Stimulated activated naive B cell treated with anti-CD40 and anti-IgM and Interleukin-4, amounts not matched to agents 10 μg/mL and 1 μg/mL and 100 μg/mL, for 72 hours (primary cell): ENCODE measurements at regions not wholly inside any gene's neighbourhood (a gene's known extent, or its start where the extent isn't known, plus 50 kb on each side); places are given as distances from the start of the nearest gene placed in this dataset.
A peak's percentile ranks its signal among the peaks of the same experiment; 100 is the strongest.
"Not testable (repeated sequence)": the region's sequence is repeated elsewhere in the genome, so short reads cannot be mapped to it uniquely, and the experiment has no call there.

Source experiments
- ATAC-seq, 2 donors: fragments of 150-1000 bp; cut with Tn5 transposase; replicated peaks; 2 replicates each; pipeline ENCODE4 v1.10.0; 2021; ENCODE audit warnings: moderate library complexity in 1 of 2
- DNase-seq: peaks from one replicate; pipeline ENCODE4 v3.0.0; 2021
- H3K27ac Mint-ChIP-seq: one replicate; pipeline ENCODE4 v1.8.0; 2022; ENCODE audit warnings: mild to moderate bottlenecking, mixed read lengths
- H3K27me3 Mint-ChIP-seq, 2 donors: one replicate each; pipeline ENCODE4 v1.8.0; 2022; ENCODE audit warnings: mixed read lengths in 2 of 2
- H3K36me3 Mint-ChIP-seq, 2 donors: one replicate each; pipeline ENCODE4 v1.8.0; 2022; ENCODE audit warnings: mixed read lengths in 2 of 2, mild to moderate bottlenecking in 1 of 2
- H3K4me1 Mint-ChIP-seq, 2 donors: one replicate each; pipeline ENCODE4 v1.8.0; 2022; ENCODE audit warnings: mixed read lengths in 2 of 2, mild to moderate bottlenecking in 1 of 2
- H3K4me3 Mint-ChIP-seq, 2 donors: one replicate each; pipeline ENCODE4 v1.8.0; 2022; ENCODE audit warnings: mild to moderate bottlenecking in 2 of 2, mixed read lengths in 2 of 2, moderate library complexity in 1 of 2
- H3K9me3 Mint-ChIP-seq, 2 donors: one replicate each; pipeline ENCODE4 v1.8.0; 2022; ENCODE audit warnings: mixed read lengths in 2 of 2, mild to moderate bottlenecking in 1 of 2

GRCh38 chr18:60189856-60190255 is 182.7 kb downstream of the MC4R start:
- no peak for ATAC-seq
- Mint-ChIP-seq H3K27ac (no peak overlapping the region), H3K36me3 (no peaks in the 10 kb centered on the region), H3K4me1 (no peaks in the 10 kb centered on the region), H3K4me3 (no peak overlapping the region), H3K27me3 (peaks cover 0 to 4% of the 10 kb centered on the region in 2 donors), H3K9me3 (no peaks in the 10 kb centered on the region)
- no peak for DNase-seq

- no peaks in the 10 kb centered on the region for H3K9me3 Mint-ChIP-seq
- H3K27me3 Mint-ChIP-seq, result peaks cover 0 to 4% of the 10 kb centered on the region in 2 donors
- no peak overlapping the region for H3K4me3 Mint-ChIP-seq
- no peak for ATAC-seq
- no peaks in the 10 kb centered on the region for H3K4me1 Mint-ChIP-seq
- no peak for DNase-seq
- H3K27ac Mint-ChIP-seq, result no peak overlapping the region
- H3K36me3 Mint-ChIP-seq, result no peaks in the 10 kb centered on the region
Observed at GRCh38 chr18:60188958-60189357, 183.6 kb downstream of the MC4R start.

GRCh38 chr18:60182223-60182622 is 190.4 kb downstream of the MC4R start:
- no peak overlapping the region for H3K27ac Mint-ChIP-seq
- no peaks in the 10 kb centered on the region for H3K27me3 Mint-ChIP-seq
- ATAC-seq (no peak), DNase-seq (no peak)
- no peak overlapping the region for H3K4me3 Mint-ChIP-seq
- no peaks in the 10 kb centered on the region for H3K36me3 Mint-ChIP-seq
- no peaks in the 10 kb centered on the region for H3K4me1 Mint-ChIP-seq
- H3K9me3 Mint-ChIP-seq, result peaks cover 0 to 2% of the 10 kb centered on the region in 2 donors

GRCh38 chr18:60180671-60181070 is 191.9 kb downstream of the MC4R start:
- H3K27ac Mint-ChIP-seq, result no peak overlapping the region
- no peaks in the 10 kb centered on the region for H3K36me3 Mint-ChIP-seq
- no peaks in the 10 kb centered on the region for H3K27me3 Mint-ChIP-seq
- no peak overlapping the region for H3K4me3 Mint-ChIP-seq
- peaks cover 0 to 2% of the 10 kb centered on the region in 2 donors for H3K9me3 Mint-ChIP-seq
- H3K4me1 Mint-ChIP-seq, result no peaks in the 10 kb centered on the region
- ATAC-seq, result no peak
- no peak for DNase-seq

GRCh38 chr18:60178224-60178623 is 194.4 kb downstream of the MC4R start:
- not testable (repeated sequence) for H3K4me3 Mint-ChIP-seq, H3K9me3 Mint-ChIP-seq, ATAC-seq, H3K27ac Mint-ChIP-seq, DNase-seq, H3K36me3 Mint-ChIP-seq, H3K4me1 Mint-ChIP-seq, H3K27me3 Mint-ChIP-seq

- no peaks in the 10 kb centered on the region for H3K36me3 Mint-ChIP-seq
- no peaks in the 10 kb centered on the region for H3K27me3 Mint-ChIP-seq
- no peak overlapping the region for H3K4me3 Mint-ChIP-seq
- peaks cover 0 to 2% of the 10 kb centered on the region in 2 donors for H3K9me3 Mint-ChIP-seq
- H3K27ac Mint-ChIP-seq, result no peak overlapping the region
- ATAC-seq (no peak), DNase-seq (no peak)
- H3K4me1 Mint-ChIP-seq, result no peaks in the 10 kb centered on the region
Observed at GRCh38 chr18:60176259-60176658, 196.3 kb downstream of the MC4R start.

GRCh38 chr18:60174832-60175231 is 197.7 kb downstream of the MC4R start:
- ATAC-seq (no peak), DNase-seq (no peak)
- H3K9me3 Mint-ChIP-seq, result peaks cover 0 to 2% of the 10 kb centered on the region in 2 donors
- no peaks in the 10 kb centered on the region for H3K36me3 Mint-ChIP-seq
- H3K4me3 Mint-ChIP-seq, result no peak overlapping the region
- H3K4me1 Mint-ChIP-seq, result no peaks in the 10 kb centered on the region
- H3K27ac Mint-ChIP-seq, result no peak overlapping the region
- H3K27me3 Mint-ChIP-seq, result no peaks in the 10 kb centered on the region

GRCh38 chr18:60172030-60172429 is 200.5 kb downstream of the MC4R start:
- Mint-ChIP-seq H3K27me3 (no peaks in the 10 kb centered on the region), H3K36me3 (no peaks in the 10 kb centered on the region), H3K9me3 (no peaks in the 10 kb centered on the region), H3K4me3 (no peak overlapping the region), H3K4me1 (no peaks in the 10 kb centered on the region), H3K27ac (no peak overlapping the region)
- DNase-seq (no peak), ATAC-seq (no peak)

- Mint-ChIP-seq H3K36me3 (peaks cover 0 to 2% of the 10 kb centered on the region in 2 donors), H3K27me3 (peaks cover 5% of the 10 kb centered on the region in 2 donors), H3K4me3 (no peak overlapping the region), H3K27ac (no peak overlapping the region), H3K4me1 (peaks cover 4 to 6% of the 10 kb centered on the region in 2 donors), H3K9me3 (peaks cover 3% of the 10 kb centered on the region in 2 donors)
- peak in 1 of 2 donors; percentile 33 for ATAC-seq
- no peak for DNase-seq
Observed at GRCh38 chr18:60163622-60164021, 209.0 kb downstream of the MC4R start.

GRCh38 chr18:60162388-60162787 is 210.2 kb downstream of the MC4R start:
- peaks cover 0 to 2% of the 10 kb centered on the region in 2 donors for H3K36me3 Mint-ChIP-seq
- H3K27ac Mint-ChIP-seq, result no peak overlapping the region
- peaks cover 3% of the 10 kb centered on the region in 2 donors for H3K9me3 Mint-ChIP-seq
- peaks cover 5% of the 10 kb centered on the region in 2 donors for H3K27me3 Mint-ChIP-seq
- no peak overlapping the region for H3K4me3 Mint-ChIP-seq
- peak; percentile 69 to 84 for ATAC-seq
- no peak for DNase-seq
- peaks cover 4 to 6% of the 10 kb centered on the region in 2 donors for H3K4me1 Mint-ChIP-seq

GRCh38 chr18:60157810-60158209 is 214.8 kb downstream of the MC4R start:
- Mint-ChIP-seq H3K27ac (no peak overlapping the region), H3K36me3 (no peaks in the 10 kb centered on the region)

GRCh38 chr18:60153376-60153775 is 219.2 kb downstream of the MC4R start:
- no peak for ATAC-seq
- H3K27ac Mint-ChIP-seq, result no peak overlapping the region
- no peak overlapping the region for H3K4me3 Mint-ChIP-seq
- no peaks in the 10 kb centered on the region for H3K36me3 Mint-ChIP-seq
- H3K9me3 Mint-ChIP-seq, result peaks cover 0 to 1% of the 10 kb centered on the region in 2 donors
- H3K27me3 Mint-ChIP-seq, result peaks cover 5 to 11% of the 10 kb centered on the region in 2 donors
- no peaks in the 10 kb centered on the region for H3K4me1 Mint-ChIP-seq
- DNase-seq, result no peak

More at GRCh38 chr18:60157810-60158209, 214.8 kb downstream of the MC4R start:
- Mint-ChIP-seq H3K4me1 (peaks cover 2 to 6% of the 10 kb centered on the region in 2 donors), H3K4me3 (no peak overlapping the region), H3K9me3 (peaks cover 0 to 1% of the 10 kb centered on the region in 2 donors), H3K27me3 (peaks cover 0 to 5% of the 10 kb centered on the region in 2 donors)
- peak in 1 of 2 donors; percentile 21 for ATAC-seq
- no peak for DNase-seq

- Mint-ChIP-seq H3K4me3 (no peak overlapping the region), H3K27ac (no peak overlapping the region), H3K9me3 (peaks cover 0 to 1% of the 10 kb centered on the region in 2 donors), H3K4me1 (peaks cover 10 to 13% of the 10 kb centered on the region in 2 donors), H3K27me3 (peaks cover 5 to 14% of the 10 kb centered on the region in 2 donors), H3K36me3 (no peaks in the 10 kb centered on the region)
- ATAC-seq (no peak), DNase-seq (no peak)
Observed at GRCh38 chr18:60149316-60149715, 223.3 kb downstream of the MC4R start.

GRCh38 chr18:60147323-60147722 is 225.3 kb downstream of the MC4R start:
- ATAC-seq (no peak), DNase-seq (no peak)
- H3K4me1 Mint-ChIP-seq, result peaks cover 10 to 13% of the 10 kb centered on the region in 2 donors
- H3K27ac Mint-ChIP-seq, result no peak overlapping the region
- H3K27me3 Mint-ChIP-seq, result peaks cover 4 to 15% of the 10 kb centered on the region in 2 donors
- no peaks in the 10 kb centered on the region for H3K36me3 Mint-ChIP-seq
- no peak overlapping the region for H3K4me3 Mint-ChIP-seq
- H3K9me3 Mint-ChIP-seq, result no peaks in the 10 kb centered on the region

- peak overlapping the region; percentile 23 to 26 for H3K4me3 Mint-ChIP-seq
- no peaks in the 10 kb centered on the region for H3K9me3 Mint-ChIP-seq
- no peaks in the 10 kb centered on the region for H3K36me3 Mint-ChIP-seq
- H3K4me1 Mint-ChIP-seq, result peaks cover 10 to 13% of the 10 kb centered on the region in 2 donors
- ATAC-seq (peak; percentile 98), DNase-seq (peak; percentile 64)
- peak overlapping the region; percentile 56 for H3K27ac Mint-ChIP-seq
- peaks cover 4 to 15% of the 10 kb centered on the region in 2 donors for H3K27me3 Mint-ChIP-seq
Observed at GRCh38 chr18:60146220-60146960, 226.2 kb downstream of the MC4R start.
